ENCODE measurements at regions not wholly inside any gene's neighbourhood (a gene's known extent, or its start where the extent isn't known, plus 50 kb on each side); places are given as distances from the start of the nearest gene placed in this dataset.

GRCh38 chr6:79798841-79799240 lies 148.5 kb downstream of the ELOVL4 start:
- Mint-ChIP-seq H3K9me3 (no peaks in the 10 kb centered on the region), H3K4me1 (no peaks in the 10 kb centered on the region), H3K4me3 (no peak overlapping the region), H3K36me3 (no peaks in the 10 kb centered on the region), H3K27me3 (peaks cover 0 to 7% of the 10 kb centered on the region in 2 donors), H3K27ac (no peak overlapping the region)
- DNase-seq (no peak), ATAC-seq (replicated peaks) (no peak)

- Mint-ChIP-seq H3K27me3 (peaks cover 0 to 7% of the 10 kb centered on the region in 2 donors), H3K9me3 (no peaks in the 10 kb centered on the region), H3K4me1 (no peaks in the 10 kb centered on the region), H3K36me3 (no peaks in the 10 kb centered on the region), H3K4me3 (no peak overlapping the region), H3K27ac (no peak overlapping the region)
- ATAC-seq (replicated peaks) (no peak), DNase-seq (no peak)
Observed at GRCh38 chr6:79797912-79798311, 149.4 kb downstream of the ELOVL4 start.

- Mint-ChIP-seq H3K27me3 (peaks cover 0 to 7% of the 10 kb centered on the region in 2 donors), H3K4me3 (no peak overlapping the region), H3K27ac (no peak overlapping the region), H3K36me3 (no peaks in the 10 kb centered on the region), H3K9me3 (no peaks in the 10 kb centered on the region), H3K4me1 (no peaks in the 10 kb centered on the region)
- DNase-seq (no peak), ATAC-seq (replicated peaks) (no peak)
Observed at GRCh38 chr6:79797163-79797764, 150.1 kb downstream of the ELOVL4 start.

GRCh38 chr6:79796197-79796596 lies 151.2 kb downstream of the ELOVL4 start:
- ATAC-seq (replicated peaks) (no peak), DNase-seq (no peak)
- no peaks in the 10 kb centered on the region for H3K9me3 Mint-ChIP-seq
- H3K36me3 Mint-ChIP-seq, result no peaks in the 10 kb centered on the region
- H3K4me1 Mint-ChIP-seq, result no peaks in the 10 kb centered on the region
- H3K27ac Mint-ChIP-seq, result no peak overlapping the region
- no peak overlapping the region for H3K4me3 Mint-ChIP-seq
- H3K27me3 Mint-ChIP-seq, result no peaks in the 10 kb centered on the region

- H3K27me3 Mint-ChIP-seq, result peaks cover 4 to 8% of the 10 kb centered on the region in 2 donors
- H3K9me3 Mint-ChIP-seq, result no peaks in the 10 kb centered on the region
- DNase-seq (no peak), ATAC-seq (replicated peaks) (no peak)
- no peak overlapping the region for H3K27ac Mint-ChIP-seq
- H3K4me1 Mint-ChIP-seq, result no peaks in the 10 kb centered on the region
- no peak overlapping the region for H3K4me3 Mint-ChIP-seq
- no peaks in the 10 kb centered on the region for H3K36me3 Mint-ChIP-seq
Observed at GRCh38 chr6:79789896-79790295, 157.5 kb downstream of the ELOVL4 start.

- H3K4me3 Mint-ChIP-seq, result no peak overlapping the region
Observed at GRCh38 chr6:79788756-79789155, 157.6 kb downstream of the SH3BGRL2 start.

GRCh38 chr6:79787626-79788025 lies 156.5 kb downstream of the SH3BGRL2 start:
- H3K4me1 Mint-ChIP-seq, result no peaks in the 10 kb centered on the region
- no peak overlapping the region for H3K27ac Mint-ChIP-seq
- ATAC-seq (replicated peaks), result no peak
- H3K36me3 Mint-ChIP-seq, result no peaks in the 10 kb centered on the region
- H3K4me3 Mint-ChIP-seq, result no peak overlapping the region
- peaks cover 9 to 16% of the 10 kb centered on the region in 2 donors for H3K27me3 Mint-ChIP-seq
- H3K9me3 Mint-ChIP-seq, result no peaks in the 10 kb centered on the region
- no peak for DNase-seq

More at GRCh38 chr6:79788756-79789155, 157.6 kb downstream of the SH3BGRL2 start:
- ATAC-seq (replicated peaks) (no peak), DNase-seq (no peak)
- H3K4me1 Mint-ChIP-seq, result no peaks in the 10 kb centered on the region
- H3K9me3 Mint-ChIP-seq, result no peaks in the 10 kb centered on the region
- no peak overlapping the region for H3K27ac Mint-ChIP-seq
- H3K27me3 Mint-ChIP-seq, result peaks cover 8 to 13% of the 10 kb centered on the region in 2 donors
- H3K36me3 Mint-ChIP-seq, result no peaks in the 10 kb centered on the region

- Mint-ChIP-seq H3K27ac (no peak overlapping the region), H3K27me3 (peaks cover 5 to 16% of the 10 kb centered on the region in 2 donors), H3K4me3 (no peak overlapping the region), H3K4me1 (no peaks in the 10 kb centered on the region), H3K36me3 (no peaks in the 10 kb centered on the region), H3K9me3 (no peaks in the 10 kb centered on the region)
- DNase-seq (no peak), ATAC-seq (replicated peaks) (no peak)
Observed at GRCh38 chr6:79784395-79784753, 153.2 kb downstream of the SH3BGRL2 start.

- peaks cover 5 to 16% of the 10 kb centered on the region in 2 donors for H3K27me3 Mint-ChIP-seq
- no peak overlapping the region for H3K27ac Mint-ChIP-seq
- ATAC-seq (replicated peaks), result no peak
- DNase-seq, result no peak
- H3K36me3 Mint-ChIP-seq, result no peaks in the 10 kb centered on the region
- H3K4me3 Mint-ChIP-seq, result no peak overlapping the region
- no peaks in the 10 kb centered on the region for H3K9me3 Mint-ChIP-seq
- no peaks in the 10 kb centered on the region for H3K4me1 Mint-ChIP-seq
Observed at GRCh38 chr6:79783670-79784394, 152.7 kb downstream of the SH3BGRL2 start.

GRCh38 chr6:79782792-79783580 lies 151.9 kb downstream of the SH3BGRL2 start:
- ATAC-seq (replicated peaks), result no peak
- DNase-seq, result no peak
- Mint-ChIP-seq H3K4me3 (no peak overlapping the region), H3K4me1 (no peaks in the 10 kb centered on the region), H3K9me3 (no peaks in the 10 kb centered on the region), H3K27ac (no peak overlapping the region), H3K36me3 (no peaks in the 10 kb centered on the region), H3K27me3 (peaks cover 5 to 16% of the 10 kb centered on the region in 2 donors)

GRCh38 chr6:79781916-79782315 lies 150.8 kb downstream of the SH3BGRL2 start:
- Mint-ChIP-seq H3K4me3 (no peak overlapping the region), H3K36me3 (no peaks in the 10 kb centered on the region), H3K27ac (no peak overlapping the region), H3K9me3 (no peaks in the 10 kb centered on the region), H3K4me1 (peaks cover 0 to 3% of the 10 kb centered on the region in 2 donors), H3K27me3 (peaks cover 5 to 18% of the 10 kb centered on the region in 2 donors)
- DNase-seq, result no peak
- ATAC-seq (replicated peaks), result no peak

- Mint-ChIP-seq H3K4me3 (no peak overlapping the region), H3K27me3 (peaks cover 5 to 22% of the 10 kb centered on the region in 2 donors), H3K27ac (no peak overlapping the region), H3K4me1 (peaks cover 0 to 7% of the 10 kb centered on the region in 2 donors), H3K36me3 (no peaks in the 10 kb centered on the region), H3K9me3 (no peaks in the 10 kb centered on the region)
- no peak for DNase-seq
- no peak for ATAC-seq (replicated peaks)
Observed at GRCh38 chr6:79780881-79781280, 149.8 kb downstream of the SH3BGRL2 start.

- Mint-ChIP-seq H3K27ac (no peak overlapping the region), H3K27me3 (peaks cover 1 to 10% of the 10 kb centered on the region in 2 donors), H3K36me3 (no peaks in the 10 kb centered on the region), H3K9me3 (no peaks in the 10 kb centered on the region), H3K4me3 (no peak overlapping the region), H3K4me1 (peaks cover 0 to 7% of the 10 kb centered on the region in 2 donors)
- DNase-seq (no peak), ATAC-seq (replicated peaks) (no peak)
Observed at GRCh38 chr6:79778816-79779215, 147.7 kb downstream of the SH3BGRL2 start.

GRCh38 chr6:79777713-79778579 lies 146.8 kb downstream of the SH3BGRL2 start:
- Mint-ChIP-seq H3K9me3 (no peaks in the 10 kb centered on the region), H3K36me3 (no peaks in the 10 kb centered on the region), H3K27me3 (peaks cover 0 to 7% of the 10 kb centered on the region in 2 donors), H3K4me1 (peaks cover 0 to 7% of the 10 kb centered on the region in 2 donors), H3K27ac (peak overlapping the region; percentile 90), H3K4me3 (peak overlapping the region in 1 of 2 donors; percentile 85)
- ATAC-seq (replicated peaks) (peak; percentile 79 to 83), DNase-seq (peak; percentile 86)

All from stimulated activated naive B cell treated with anti-CD40 and anti-IgM and Interleukin-4, amounts not matched to agents 10 μg/mL and 1 μg/mL and 100 μg/mL, for 72 hours (primary cell).